ENCODE measurements at regions not wholly inside any gene's neighbourhood (a gene's known extent, or its start where the extent isn't known, plus 50 kb on each side); places are given as distances from the start of the nearest gene placed in this dataset.

DNA sequence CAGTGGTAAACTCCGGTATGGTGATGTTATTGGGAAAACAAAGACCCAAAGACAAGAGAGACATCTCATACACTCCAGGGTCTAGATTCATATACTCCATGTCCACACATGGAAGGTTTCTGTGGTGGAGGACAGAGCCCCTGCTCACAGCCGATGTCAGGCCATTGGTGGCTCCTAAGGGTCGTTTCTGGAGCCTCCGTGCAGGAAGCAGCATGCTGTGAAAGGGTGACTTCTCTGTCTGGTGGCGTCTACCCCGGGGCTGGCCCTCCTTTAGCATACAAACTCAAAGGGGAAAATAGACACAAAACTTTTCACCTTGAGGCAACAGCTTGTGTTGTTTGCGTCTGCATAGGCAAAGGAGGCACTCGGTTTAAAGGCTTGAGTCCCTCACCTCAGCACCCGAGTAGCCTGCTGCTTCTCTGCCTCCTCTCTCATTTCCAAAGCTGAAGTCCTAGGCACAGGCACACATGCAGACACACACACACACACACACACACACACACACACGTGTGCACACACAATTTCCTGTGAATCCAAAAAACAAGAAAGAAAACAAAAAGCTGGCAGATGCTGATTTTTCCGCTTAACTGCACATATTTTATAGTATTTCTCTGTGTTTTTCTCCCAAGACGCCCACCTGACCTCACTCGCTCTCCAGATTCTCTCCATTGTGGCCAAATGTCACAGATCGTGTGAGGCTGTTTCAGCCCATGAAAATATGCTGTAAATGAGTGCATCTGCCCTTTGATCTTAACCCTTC, 601.4 kb upstream of the MGMT start:
- no peak for DNase-seq

DNA sequence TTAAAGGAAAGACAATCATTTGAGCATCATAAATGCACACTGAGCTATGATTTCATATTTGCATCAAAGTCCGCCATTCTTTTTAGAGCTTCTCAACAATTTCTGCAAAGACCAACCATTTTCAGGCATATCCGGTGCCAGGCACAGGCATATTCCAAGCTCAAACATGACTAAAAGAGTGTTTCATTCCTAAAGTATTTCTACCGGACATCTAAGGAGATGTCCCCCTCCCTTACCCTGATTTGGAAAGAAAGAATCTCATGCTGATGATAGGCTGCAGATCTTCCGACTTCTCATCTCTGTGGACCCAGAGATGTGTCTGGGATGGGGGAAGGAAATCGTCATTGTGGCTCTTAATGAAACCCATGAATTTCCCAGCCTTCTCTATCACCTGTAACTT, 600.5 kb upstream of the MGMT start:
- no peak for DNase-seq

DNA sequence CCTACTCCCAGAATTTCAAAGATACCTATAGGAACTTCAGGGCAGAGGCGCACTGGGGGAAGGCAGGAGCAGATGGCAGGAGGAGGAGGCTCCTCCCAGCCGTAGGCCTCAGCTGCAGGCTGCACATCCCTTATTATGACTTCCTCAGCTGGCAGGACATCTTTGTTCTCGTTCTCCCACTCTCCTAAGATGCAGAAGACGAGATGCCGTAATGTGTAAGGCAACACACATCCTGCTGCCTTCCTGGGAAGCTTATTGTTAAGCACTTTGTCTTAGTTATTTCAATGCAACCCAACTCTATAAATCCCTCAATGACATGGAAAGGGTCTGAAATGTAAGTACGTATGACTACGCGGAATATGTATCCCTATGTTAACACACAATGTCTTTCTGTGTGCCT, 599.8 kb upstream of the MGMT start:
- DNase-seq, result no peak

DNA sequence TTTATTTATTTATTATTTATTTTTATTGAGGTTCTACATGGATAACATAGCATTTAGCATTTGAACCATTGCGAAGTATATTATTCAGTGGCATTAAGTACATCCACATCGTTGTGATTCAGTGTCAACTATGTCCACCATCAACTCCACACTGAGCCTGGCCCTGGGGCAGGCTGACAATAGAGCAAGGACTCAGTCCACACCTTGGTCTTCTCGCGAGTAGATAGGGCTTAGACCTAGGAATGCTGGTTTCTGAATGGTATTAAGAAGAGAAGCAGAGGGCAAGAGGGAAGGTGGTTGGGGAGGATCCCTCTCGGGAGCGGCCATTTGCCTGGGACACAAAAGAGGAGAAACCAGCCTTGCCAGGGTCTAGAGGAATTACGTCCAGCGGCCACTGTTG, 599.2 kb upstream of the MGMT start:
- DNase-seq, result no peak

DNA sequence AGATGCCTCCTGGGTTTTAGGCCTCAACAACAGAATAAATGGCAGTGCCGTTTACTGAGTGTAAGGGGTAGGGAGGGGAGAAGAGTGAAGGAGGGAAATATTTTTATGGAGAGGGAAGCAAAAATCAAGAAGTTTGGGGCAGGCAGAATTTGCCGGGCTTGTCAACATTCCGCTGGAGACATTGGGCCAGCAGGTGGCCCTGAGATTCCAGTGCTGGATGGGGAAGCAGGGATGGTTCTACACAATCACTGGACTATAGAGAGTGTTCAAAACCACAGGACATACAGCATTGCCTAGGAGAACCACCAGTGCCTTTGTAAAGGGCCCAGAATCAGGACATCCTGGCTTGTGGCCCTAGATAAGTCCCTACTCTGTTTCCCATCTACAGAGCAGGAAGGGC, 598.6 kb upstream of the MGMT start:
- DNase-seq, result no peak

DNA sequence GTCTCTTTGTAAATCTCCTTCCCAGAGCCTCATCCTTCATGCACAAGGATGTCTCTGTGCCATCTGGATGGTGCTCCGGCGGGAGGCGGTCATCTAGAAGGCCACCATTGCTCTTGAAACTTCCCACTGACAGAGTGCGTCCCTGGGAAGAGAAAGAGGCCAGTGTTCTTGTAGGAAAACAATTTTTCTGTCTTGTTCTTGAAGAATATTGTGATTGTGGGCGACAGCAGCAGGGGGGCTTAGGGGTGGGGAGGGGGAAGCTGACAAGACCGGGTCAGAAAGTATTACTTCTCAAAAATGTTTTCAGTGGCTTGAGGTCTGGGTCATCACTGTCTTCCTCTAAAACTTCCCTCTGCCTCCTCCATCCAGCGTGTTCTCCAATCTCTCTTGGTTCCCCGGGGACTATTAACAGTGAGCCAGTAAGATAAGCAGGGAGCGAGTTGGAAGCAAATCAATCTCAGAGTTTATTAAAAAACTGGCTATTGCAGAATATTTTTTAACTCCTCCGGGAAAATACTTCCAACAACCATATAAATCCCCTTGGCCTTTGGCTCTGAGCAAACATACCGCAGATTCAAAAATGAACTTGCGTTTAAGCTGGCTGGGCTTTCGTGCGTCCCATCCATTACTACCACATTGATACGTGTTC, 597.8 kb upstream of the MGMT start:
- no peak for DNase-seq

DNA sequence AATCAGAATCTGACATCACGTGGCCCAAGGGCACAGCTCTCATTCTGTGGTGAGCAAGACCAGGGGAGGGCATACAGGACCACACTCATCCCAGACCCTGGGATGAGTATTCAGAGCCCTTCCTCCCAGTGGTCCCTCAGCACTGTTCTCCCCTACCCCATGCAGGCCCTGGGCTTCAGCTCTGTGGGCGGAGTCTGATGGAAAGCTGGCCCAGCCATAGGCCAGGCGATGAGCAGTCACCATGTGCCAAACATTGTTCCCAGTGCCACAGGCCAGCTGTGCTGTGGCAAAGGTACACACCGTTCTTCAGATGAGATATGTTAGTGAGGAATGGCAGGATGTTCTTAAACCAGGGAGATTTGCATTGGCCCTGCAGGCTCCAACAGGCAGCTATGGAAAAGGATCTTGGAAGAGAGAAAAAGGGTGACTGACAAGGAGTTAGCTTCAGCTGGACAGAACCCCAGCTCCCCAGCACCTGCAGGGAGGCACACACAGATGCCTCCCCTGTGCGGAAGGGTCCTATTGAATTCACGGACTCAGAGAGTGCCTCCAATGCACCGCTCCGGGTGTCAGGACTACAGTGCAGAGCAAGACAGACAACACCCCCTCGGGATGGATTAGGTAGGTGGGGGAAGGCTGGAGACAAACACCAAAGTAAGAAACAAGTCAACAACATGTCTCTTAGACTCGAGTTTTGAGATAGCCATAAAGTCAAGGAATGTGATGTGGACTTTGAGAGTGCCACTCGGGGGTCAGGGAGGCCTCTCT, 596.0 kb upstream of the MGMT start:
- no peak for DNase-seq

DNA sequence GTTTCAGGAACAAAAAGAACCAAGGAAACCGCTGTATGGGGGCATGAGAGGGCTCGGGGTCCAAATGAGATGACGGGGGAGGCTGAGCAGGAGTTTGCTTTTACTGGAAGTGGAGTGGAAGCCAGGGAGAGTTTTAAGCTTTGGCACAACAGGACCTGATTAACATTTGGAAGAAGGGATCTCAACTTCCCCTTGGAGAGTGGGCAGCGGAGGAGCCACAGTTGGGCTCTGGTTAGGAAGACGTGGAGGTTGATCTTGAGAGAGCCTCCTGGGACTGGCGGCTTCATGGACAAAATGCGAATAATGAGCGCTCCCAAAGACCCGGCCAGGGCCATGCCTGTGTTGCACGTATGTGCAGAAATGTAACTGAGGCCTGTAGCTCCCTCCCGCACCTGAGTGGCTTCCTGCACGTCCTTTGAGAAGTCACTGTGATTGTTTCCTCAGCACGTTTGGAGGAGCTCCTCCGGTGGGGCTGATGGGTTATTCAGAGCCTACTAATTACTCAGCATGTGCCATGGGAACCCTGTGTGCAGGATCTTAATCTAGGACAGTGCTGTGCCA, 595.3 kb upstream of the MGMT start:
- no peak for DNase-seq

DNA sequence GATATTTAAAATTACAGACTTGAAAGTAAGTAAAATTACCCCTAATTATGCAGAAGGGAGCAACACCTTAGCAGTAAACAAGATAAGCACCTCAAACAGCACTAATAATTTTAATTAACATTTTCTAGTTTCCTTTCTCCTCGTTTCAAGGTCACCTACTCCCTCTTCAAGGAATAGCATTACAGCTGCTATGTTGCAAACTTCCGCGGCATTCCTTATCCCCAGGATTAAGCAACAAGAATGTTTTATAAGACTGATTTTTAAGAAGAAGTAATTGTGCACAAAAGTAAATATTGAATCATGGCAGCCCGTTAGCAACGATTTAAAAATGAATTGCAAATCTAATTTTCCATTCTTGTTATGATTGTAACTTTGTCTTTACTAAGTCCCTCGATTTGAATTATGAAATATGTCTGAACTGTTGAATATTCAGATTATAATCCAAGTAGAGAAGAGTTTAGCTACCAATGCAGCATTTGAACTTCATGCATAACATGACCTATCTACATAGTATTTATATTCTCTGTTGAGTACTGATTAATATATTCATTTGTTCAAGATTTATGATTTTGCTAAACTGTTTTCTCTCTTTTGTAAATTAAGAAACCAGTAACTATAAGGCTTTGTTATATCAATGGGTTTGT, 593.5 kb upstream of the MGMT start:
- no peak for DNase-seq

DNA sequence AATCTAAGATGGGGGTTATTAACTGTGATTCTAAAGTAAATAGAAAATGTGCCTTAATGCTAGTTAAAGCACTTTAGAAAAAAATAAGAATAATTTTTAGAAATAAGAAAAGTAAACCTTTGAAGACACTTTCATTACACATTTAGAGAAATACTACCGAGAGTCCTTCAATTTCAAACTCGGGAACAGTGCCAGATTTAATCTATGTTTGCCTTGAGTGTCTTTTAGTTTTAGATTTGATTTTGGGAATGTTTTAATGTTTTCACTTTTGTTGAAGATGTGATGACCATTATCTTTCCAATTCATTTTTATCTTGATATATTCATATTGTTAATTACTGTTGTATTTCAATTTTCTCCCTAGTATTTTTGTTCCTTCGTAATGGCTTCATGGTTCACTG, 592.7 kb upstream of the MGMT start:
- no peak for DNase-seq

DNA sequence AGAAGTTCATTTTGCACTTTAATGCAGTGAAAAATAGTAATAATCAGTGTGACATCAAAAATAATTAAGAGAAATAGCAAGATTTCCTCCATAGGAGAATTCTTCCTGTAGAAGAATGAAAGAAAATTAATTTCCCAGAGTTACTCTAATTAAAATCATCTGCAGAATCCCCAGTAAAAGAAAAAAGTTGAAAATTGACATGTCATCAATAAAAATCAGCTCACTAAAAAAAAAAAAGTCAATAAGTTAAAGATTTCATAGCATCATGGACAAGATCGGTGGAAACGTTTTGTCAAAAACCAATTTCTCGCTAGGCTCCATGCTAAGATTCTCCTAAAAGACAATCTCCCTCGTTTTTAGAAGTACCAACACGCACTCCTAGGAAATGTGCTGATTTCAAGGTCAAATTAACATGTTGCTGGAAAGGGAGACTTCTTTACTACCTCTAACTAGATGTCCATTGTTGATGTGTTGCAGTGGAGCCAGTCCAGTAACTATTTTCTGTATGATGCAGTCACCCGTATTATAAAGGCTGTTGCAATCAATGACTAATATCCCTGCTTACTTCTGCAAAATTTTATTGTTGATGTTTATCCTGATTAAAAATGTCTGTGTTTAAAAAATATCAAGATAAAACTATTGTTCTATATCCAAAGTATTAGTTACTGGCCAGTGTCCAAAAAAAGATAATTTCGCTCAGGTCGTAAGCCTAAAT, 591.9 kb upstream of the MGMT start:
- no peak for DNase-seq

DNA sequence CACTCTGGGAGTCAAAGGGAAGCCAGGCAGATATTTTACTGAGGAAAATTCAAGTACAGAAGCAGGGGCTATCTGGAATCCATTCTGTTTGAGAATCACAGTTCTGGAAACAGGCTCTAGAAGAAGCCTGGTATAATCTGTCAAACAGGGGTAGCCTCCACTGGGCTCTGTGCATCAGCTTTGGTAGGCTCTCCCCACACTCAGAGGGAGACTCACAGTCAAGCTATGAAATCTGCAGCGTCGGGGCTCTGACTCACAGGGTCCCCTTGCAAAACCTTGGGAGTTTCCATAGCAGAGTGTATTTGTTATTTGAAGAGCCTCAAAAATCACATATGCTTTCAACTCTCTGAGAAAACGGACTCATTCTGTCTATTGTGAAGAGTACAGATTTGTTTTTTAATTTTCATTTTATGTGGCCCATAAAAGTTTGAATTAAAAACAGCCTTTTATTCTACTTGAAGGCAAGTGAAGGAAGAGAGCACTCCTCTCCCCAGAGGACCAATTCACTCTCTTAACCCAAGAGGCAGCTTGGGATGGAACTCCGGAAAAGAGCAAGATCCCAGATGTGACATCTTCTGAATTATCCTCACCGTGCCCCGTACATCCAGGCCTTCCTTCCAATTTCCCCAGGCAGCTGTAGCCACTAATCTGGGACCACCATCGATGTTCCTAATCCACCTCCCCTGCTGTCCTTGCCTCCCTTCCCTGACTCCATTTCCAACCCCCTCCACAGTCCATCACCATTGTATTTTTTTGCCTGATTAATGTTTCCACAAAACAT, 590.9 kb upstream of the MGMT start:
- no peak for DNase-seq

DNA sequence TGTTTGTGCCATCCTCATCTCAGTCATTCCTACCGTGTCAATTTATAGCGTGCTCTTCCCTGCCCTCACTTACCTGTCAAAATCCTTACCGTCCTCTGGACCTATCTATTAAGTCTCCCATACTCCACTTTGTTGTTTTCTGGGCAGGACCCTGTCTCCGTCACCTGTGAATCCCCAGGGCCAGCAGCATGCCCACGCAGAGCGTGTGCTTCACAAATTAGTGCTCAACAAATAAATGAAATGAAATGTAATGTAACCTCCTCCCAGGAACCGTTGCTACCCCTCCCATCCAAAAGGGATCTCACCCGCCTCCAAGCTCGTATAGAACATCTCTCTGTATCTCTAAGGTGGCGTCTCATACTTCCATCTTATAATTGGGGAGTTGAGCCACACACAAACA, 589.9 kb upstream of the MGMT start:
- DNase-seq, result no peak

DNA sequence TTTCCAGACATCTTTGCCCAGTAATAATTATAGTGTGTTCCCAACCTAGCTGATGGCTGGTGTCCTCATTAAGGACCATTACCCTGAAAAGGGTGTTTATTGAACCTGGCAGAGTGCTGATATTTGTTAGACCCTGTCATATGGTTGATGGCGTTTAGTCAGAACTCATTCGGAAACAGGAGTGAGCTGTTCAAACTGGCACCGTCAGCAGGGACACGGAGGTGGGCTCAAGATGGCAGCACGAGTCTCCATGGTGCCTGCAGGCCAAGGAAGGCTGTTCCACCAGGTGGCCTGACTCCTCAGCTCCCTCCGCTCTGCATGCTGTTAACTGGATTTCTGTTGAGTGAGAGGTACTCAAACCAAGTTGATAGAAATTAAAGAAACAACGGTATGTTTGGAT, 589.1 kb upstream of the MGMT start:
- no peak for DNase-seq

DNA sequence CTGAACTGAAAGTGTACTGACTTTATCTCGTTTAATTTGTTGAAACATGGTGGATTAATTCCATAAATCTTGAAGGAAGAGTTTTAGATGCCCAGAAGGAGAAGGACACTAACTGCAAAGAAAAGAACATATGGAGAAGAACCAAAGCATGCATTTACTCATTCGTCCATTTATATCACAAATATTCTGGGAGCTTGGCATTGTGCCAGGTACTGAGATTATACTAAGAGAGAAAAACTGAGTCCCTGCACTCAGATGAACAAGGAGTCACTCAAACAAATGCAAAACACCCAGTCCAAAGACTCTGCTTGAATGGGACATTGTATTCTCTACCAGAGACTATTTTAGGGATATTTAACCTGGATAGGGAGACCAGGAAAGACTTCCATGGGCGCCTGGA, 588.0 kb upstream of the MGMT start:
- no peak for DNase-seq

DNA sequence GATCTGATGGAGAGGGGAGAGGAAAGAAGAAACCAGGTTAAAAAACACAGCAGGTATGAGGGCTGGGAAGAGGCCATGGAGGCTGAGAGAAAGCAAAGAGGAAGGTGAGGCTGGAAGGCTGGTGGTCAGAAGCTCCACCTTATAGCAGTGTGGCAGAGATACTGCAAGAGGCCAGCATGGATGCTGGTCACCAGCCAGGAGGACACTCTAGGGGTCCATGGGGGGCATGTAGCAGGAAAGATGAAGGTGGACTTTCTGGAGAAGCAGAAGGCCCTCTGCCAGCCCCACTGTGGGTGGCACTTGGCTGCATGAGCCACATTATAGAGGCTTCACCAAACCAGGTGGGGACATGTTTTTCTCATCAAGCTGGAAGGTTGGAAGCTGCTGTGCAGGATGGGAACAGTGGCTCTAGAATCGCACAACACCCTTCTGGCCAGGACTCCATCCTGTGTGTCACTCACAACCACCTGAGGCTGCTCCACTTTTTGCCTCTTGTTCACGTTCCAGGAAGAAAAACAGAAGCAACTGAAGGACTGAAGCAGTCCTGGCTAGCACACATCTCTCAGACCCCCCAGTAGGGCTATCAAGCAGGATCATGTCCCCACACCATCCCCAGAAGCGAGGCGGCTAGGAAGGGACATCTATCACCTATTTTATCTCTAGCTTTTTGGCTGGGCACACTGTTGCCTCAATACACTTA, 587.5 kb upstream of the MGMT start:
- DNase-seq, result no peak

DNA sequence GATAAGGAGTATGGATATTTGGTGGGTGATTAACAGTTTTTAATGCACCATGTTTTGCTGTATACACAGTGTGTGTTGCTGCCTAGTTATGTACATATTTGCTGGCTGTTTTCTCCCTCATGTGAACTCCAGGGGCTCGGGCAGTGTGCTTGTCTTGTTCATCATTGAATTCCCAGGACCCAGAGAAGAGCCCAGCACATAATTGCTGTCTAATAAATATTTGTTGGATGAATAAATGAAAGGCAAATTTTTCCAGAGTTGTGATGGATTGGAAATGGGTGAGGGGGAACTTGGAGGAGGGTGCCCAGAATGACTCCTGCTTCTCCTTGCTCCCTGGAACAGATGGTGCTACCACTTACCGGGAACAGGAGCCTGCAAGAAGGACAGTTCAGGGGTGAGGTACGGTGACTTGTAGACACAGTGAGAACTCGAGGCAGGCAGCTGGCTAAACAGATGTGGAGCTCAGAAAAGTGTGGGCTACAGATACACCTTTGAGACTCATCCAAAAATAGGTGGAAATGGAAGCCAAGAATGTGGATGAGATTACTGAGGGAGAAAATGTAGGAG, 586.8 kb upstream of the MGMT start:
- no peak for DNase-seq

DNA sequence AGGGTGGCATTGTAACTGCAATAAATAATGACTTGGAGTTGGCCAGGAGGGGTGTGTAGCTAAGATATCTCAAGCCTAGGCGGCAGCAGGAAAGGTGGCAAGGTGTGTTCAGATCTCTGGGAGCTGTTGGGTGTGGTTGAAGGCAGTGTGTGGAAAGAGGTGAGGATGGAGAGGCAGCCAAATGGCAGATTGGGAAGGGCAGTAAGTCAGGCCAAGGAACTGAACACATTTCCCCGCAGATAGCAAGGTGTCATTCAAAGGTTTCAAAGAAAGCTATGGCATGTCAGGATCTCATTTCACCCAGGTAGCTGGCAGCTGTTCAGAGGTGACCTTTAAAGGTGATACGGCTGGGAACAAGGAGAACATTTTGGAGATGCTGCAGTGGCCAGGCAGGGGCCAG, 586.0 kb upstream of the MGMT start:
- no peak for DNase-seq

DNA sequence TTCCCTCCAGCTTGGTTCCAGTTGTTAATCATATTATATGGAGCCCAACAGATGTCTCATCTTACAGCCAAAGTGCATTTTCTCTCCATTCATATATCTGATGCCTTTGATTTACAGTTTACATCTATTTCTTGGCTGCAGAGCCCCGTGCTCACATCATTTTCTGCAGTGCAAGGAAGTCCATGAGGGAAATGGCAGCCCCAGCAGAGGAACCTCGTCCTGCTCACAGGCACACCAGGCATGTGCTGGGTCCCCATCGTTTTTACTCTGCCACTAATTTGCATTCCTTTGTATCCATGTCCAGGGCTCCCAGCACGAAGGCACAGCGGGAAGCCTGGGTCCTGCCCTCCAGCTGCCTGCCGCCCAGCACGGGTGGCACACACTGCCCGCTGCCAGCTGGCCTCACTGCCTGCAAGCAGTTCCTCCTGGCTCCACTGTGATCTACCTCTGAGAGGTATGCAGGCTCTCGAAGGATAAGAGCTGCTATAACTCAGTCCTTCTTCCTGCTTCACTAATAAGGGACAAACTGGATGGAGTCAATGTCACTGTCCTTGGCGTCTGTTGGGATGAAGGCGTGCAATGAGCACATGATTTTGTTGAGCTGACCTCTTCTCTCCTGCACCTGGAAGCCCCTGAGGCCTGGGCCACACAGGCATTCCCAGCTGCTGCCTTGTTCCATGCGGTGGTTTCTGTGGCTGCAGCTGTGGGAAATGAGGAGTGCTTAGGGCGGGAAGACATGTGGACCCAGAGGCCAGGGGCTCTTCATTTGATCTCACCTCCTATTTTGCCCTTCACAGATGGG, 583.6 kb upstream of the MGMT start:
- no peak for DNase-seq

DNA sequence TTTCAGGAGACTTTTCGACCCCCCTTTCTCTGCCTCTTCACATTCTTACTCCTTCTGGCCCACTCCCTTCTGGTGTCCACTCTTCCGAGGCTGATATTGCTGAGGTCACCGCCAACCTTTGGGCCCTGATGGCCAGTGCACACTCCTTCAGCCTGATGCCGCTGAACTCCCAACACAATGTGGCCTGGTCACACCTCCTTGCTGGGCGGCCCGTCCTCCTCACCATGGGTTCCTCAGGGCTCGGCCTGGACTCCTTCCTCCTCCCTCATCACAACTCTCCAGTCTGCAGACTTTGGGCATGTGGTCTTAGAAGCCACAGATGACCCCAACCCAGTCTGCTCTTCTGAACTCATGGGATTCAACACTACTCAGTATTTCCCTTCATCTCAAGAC, 583.0 kb upstream of the MGMT start:
- no peak for DNase-seq
